Psoas muscle (tissue), 7 donors: ENCODE measurements at regions not wholly inside any gene's neighbourhood (a gene's known extent, or its start where the extent isn't known, plus 50 kb on each side); places are given as distances from the start of the nearest gene placed in this dataset.

Source experiments
- ATAC-seq, 4 donors: fragments of 200-7000 bp; cut with Tn5 transposase; one replicate each; pipeline ENCODE4 v1.9.1; 2020; ENCODE audit warnings: moderate library complexity in 3 of 4, mild to moderate bottlenecking in 2 of 4
- DNase-seq, 2 donors: peaks; one replicate each; pipeline ENCODE4 v3.0.0-alpha.2; 2020
- H3K27ac ChIP-seq: fragments of 200-600 bp; one replicate; pipeline ENCODE4 v1.8.0; 2022
- H3K27me3 ChIP-seq, 3 donors: fragments of 200-600 bp in 1 of 3; one replicate each; pipeline versions ENCODE4 v1.6.1 to v1.8.0; 2013 to 2022; ENCODE audit warnings: low read length in 2 of 3, mild to moderate bottlenecking in 2 of 3, moderate library complexity in 1 of 3; ENCODE audit not compliant: insufficient read depth in 3 of 3
- H3K36me3 ChIP-seq, 2 donors: fragments of 200-600 bp in 1 of 2; one replicate each; pipeline versions ENCODE4 v1.6.1 to v1.8.0; 2013 to 2022; ENCODE audit warnings: low read depth in 1 of 2, mild to moderate bottlenecking in 1 of 2, moderate library complexity in 1 of 2; ENCODE audit not compliant: insufficient read depth in 1 of 2
- H3K4me1 ChIP-seq: fragments of 200-600 bp; one replicate; pipeline ENCODE4 v1.8.0; 2022
- H3K4me3 ChIP-seq: fragments of 200-600 bp; one replicate; pipeline ENCODE4 v1.8.0; 2022; ENCODE audit warnings: mild to moderate bottlenecking
- H3K9me3 ChIP-seq: fragments of 200-600 bp; one replicate; pipeline ENCODE4 v1.8.0; 2022
- CTCF ChIP-seq: fragments of 200-600 bp; IDR thresholded peaks from one replicate; pipeline ENCODE4 v1.8.0; 2022; ENCODE audit warnings: antibody characterized with exemption
- WGBS, 3 donors: extraction: QIAGEN DNeasy Blood & Tissue Kit; methylation state at CpG; one replicate each; pipeline versions ENCODE4 v1.1.6 to v1.1.7; 2013; 5-methylcytosine and 5-hydroxymethylcytosine counted together
- intact Hi-C, 2 donors: fragments of 100-400 bp; cut with DNase I; formaldehyde crosslinking; loops; one replicate each; pipeline versions ENCODE4 v1.11.0 to v1.14.2; 2022
- donor health status: healthy with polysubstance abuse.
- donor health status: DM: no; HTN: no; CAD: no; lungs with moderate emphysema.
- donor health status: Bipolar disorder and iron deficiency.
- donor health status: healthy.
- donor health status: DM: yes; HTN: yes; CAD: no.
- donor health status: DM: no; HTN: no; CAD: no.
- donor health status: DM: yes; HTN: yes; CAD: no.

GRCh38 chr5:39951070-39951469 is 526.3 kb upstream of the DAB2 start:
- intact Hi-C loops: no loop called here
- DNase-seq: no peak
- H3K27ac ChIP-seq: no peak overlapping the region
- no peaks in the 10 kb centered on the region for H3K36me3 ChIP-seq
- no peaks in the 10 kb centered on the region for H3K9me3 ChIP-seq
- H3K4me1 ChIP-seq: no peaks in the 10 kb centered on the region
- ATAC-seq: no peak
- no peak overlapping the region for H3K4me3 ChIP-seq
- H3K27me3 ChIP-seq: no peaks in the 10 kb centered on the region
- no peak for TF ChIP-seq CTCF
- 95 to 97% (median 96%) methylated on average over 3 of the region's 3 CpGs for WGBS, 3 donors

- intact Hi-C loops: loop anchor here (2.0 to 5.0 kb wide), 3 partner anchors 738 to 788 kb away; no protein-coding TSS in a partner anchor
- Histone ChIP-seq H3K9me3 (no peaks in the 10 kb centered on the region), H3K27ac (no peak overlapping the region), H3K27me3 (no peaks in the 10 kb centered on the region), H3K36me3 (no peaks in the 10 kb centered on the region), H3K4me1 (no peaks in the 10 kb centered on the region), H3K4me3 (no peak overlapping the region)
- DNase-seq: no peak
- WGBS, 3 donors: 48 to 54% (median 49%) methylated on average over 2 of the region's 2 CpGs
- ATAC-seq: peak in 3 of 4 donors; percentile 54 to 72 (median 55)
- TF ChIP-seq CTCF: peak; percentile 67
Observed at GRCh38 chr5:39948867-39949468, 524.2 kb upstream of the DAB2 start.

GRCh38 chr5:39948341-39948740 is 523.6 kb upstream of the DAB2 start:
- ATAC-seq (no peak), DNase-seq (no peak)
- Histone ChIP-seq H3K4me3 (no peak overlapping the region), H3K9me3 (no peaks in the 10 kb centered on the region), H3K27me3 (no peaks in the 10 kb centered on the region), H3K4me1 (no peaks in the 10 kb centered on the region), H3K27ac (no peak overlapping the region), H3K36me3 (no peaks in the 10 kb centered on the region)
- intact Hi-C loops: loop anchor here (2.0 to 5.0 kb wide), 3 partner anchors 739 to 789 kb away; no protein-coding TSS in a partner anchor
- TF ChIP-seq CTCF: no peak
- 84 to 100% (median 94%) methylated on average over 1 of the region's 1 CpG for WGBS, 3 donors

GRCh38 chr5:39947657-39948056 is 522.9 kb upstream of the DAB2 start:
- 57 to 86% (median 76%) methylated on average over 1 of the region's 1 CpG for WGBS, 3 donors
- DNase-seq (no peak), ATAC-seq (no peak)
- intact Hi-C loops: loop anchor here (2.0 to 5.0 kb wide), 3 partner anchors 740 to 790 kb away; no protein-coding TSS in a partner anchor
- H3K9me3 ChIP-seq: no peaks in the 10 kb centered on the region
- H3K27ac ChIP-seq: no peak overlapping the region
- TF ChIP-seq CTCF: no peak
- no peak overlapping the region for H3K4me3 ChIP-seq
- no peaks in the 10 kb centered on the region for H3K36me3 ChIP-seq
- H3K4me1 ChIP-seq: no peaks in the 10 kb centered on the region
- no peaks in the 10 kb centered on the region for H3K27me3 ChIP-seq
